ENCODE measurements at regions not wholly inside any gene's neighbourhood (a gene's known extent, or its start where the extent isn't known, plus 50 kb on each side); places are given as distances from the start of the nearest gene placed in this dataset.

DNA sequence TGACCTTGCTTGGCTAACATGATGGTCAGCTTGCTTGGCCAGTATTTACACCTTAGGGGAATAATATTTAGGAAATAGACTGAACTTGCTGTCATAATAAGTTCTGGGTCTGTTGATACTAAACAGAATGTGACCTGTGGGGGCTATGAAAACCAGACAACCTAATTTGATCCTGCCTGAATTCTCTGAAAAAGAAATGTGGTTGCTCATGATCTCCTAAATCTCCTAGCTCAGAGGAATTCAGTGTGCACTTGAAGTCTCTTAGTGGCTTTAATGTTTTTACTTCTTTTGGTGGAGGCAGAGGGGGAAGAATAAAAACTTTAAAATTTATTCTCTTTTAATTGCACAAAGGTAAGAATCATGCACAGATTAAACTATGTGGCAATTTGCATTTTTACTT is 205.2 kb downstream of the SEC23IP start:
- POLR2A ChIA-PET: no interaction called here
- CTCF ChIA-PET: no interaction called here
- TF ChIP-seq LEF1 (IDR thresholded peaks at IDR 0.05; ENCODE audit: borderline replicate concordance): no peak
- TF ChIP-seq TARDBP (IDR thresholded peaks at IDR 0.05): no peak
- TF ChIP-seq ARNT (IDR thresholded peaks at IDR 0.05): no peak
- no peak for TF ChIP-seq HDGF (IDR thresholded peaks at IDR 0.05; ENCODE audit: borderline replicate concordance)
- TF ChIP-seq L3MBTL2 (conservative IDR thresholded peaks at IDR 0.05): no peak
- no peak for TF ChIP-seq CTBP1 (IDR thresholded peaks at IDR 0.05; ENCODE audit: borderline replicate concordance)
- TF ChIP-seq NFRKB (IDR thresholded peaks at IDR 0.05): no peak
- no peak for TF ChIP-seq BHLHE40 (IDR thresholded peaks at IDR 0.05; ENCODE audit: borderline replicate concordance)
- TF ChIP-seq FOXA1 (IDR thresholded peaks at IDR 0.05): no peak
- TF ChIP-seq SP1 (IDR thresholded peaks at IDR 0.05): no peak
- TF ChIP-seq, protein P1, sequence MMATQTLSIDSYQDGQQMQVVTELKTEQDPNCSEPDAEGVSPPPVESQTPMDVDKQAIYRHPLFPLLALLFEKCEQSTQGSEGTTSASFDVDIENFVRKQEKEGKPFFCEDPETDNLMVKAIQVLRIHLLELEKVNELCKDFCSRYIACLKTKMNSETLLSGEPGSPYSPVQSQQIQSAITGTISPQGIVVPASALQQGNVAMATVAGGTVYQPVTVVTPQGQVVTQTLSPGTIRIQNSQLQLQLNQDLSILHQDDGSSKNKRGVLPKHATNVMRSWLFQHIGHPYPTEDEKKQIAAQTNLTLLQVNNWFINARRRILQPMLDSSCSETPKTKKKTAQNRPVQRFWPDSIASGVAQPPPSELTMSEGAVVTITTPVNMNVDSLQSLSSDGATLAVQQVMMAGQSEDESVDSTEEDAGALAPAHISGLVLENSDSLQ (IDR thresholded peaks at IDR 0.05): no peak
- TF ChIP-seq SUZ12 (IDR thresholded peaks at IDR 0.05): no peak
- TF ChIP-seq FOXM1 (IDR thresholded peaks at IDR 0.05; ENCODE audit: borderline replicate concordance): no peak
- TF ChIP-seq ELF4 (IDR thresholded peaks at IDR 0.05): no peak
- TF ChIP-seq ZNF384 (IDR thresholded peaks at IDR 0.05): no peak
- DNase-seq (ENCODE audit: extremely low spot score): no peak

DNA sequence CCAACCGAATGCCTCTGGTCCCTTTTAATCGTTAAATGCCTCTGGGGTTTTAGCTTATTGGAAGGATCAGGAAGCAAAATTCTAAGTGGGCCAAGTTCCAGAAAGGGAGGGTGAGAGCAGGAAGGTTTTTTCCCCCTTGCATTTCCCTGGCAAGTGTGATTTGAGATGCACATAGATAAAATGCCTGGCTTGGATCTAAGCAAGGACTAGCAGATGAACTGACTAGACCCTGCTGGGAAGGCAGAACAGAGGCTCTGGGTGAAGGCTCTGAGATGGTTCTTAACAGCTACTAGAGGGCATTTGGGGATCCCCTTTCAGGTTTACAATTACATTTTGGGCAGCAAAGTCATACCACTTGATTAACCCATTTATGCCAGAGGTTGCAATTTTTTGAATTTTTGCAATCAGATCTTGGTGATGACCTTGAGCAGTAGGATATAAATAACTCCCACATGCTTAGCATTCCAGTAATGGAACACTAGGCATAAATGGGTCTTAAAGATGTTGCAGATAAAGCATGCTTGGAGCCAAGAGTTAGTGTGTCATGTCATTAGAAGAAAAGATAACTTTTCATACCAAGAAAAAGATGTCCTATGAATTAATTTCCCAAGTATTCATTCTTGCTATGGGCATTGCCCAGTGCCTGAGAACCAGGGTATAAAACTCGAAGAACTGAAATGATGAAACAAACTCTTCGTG is 205.9 kb downstream of the SEC23IP start:
- no peak for DNase-seq (ENCODE audit: extremely low spot score)
- ChIA-PET CTCF (no interaction called here), POLR2A (no interaction called here)
- no peak for TF ChIP-seq FOXM1 (IDR thresholded peaks at IDR 0.05; ENCODE audit: borderline replicate concordance)
- TF ChIP-seq SUZ12 (IDR thresholded peaks at IDR 0.05): no peak
- TF ChIP-seq ARNT (IDR thresholded peaks at IDR 0.05): peak; percentile 93

DNA sequence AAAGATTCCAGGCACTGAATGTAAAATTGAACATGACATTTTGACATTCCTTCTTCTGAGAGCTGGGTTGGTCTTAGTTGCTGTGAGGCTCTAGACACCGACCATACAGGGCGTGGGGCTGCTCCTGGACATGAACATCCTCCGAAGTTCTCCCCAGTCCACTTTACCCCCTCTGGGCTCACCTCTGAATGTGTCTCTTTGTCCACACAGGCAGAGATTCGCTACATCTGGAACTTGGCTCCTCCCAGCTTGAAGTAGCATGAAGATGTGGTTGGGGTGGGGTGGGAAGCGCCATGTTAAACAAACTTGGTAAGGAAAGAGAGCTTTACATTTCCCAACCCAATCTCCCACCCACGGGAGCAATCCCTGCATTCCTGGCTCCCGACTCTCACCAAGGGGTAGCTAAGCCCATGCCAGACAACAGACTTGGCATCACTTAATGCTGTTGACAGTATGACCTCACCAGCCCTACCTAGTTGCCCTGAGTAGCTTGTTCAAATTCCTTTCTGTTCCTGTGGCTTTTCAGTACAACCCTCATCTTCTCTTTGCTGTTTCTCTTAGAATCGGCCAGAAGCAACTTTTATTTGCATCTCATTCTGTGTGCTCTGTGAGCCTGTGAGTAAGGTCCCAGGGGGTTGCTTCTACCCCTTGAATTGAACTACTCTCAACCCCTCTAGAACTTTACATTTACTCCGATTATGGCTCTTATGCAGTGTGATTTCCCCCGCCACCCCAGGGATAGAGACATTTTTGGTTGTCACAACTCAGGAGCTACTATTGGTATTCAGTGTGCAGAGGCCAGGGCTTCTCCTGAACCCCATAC is 211.4 kb downstream of the SEC23IP start:
- DNase-seq (ENCODE audit: extremely low spot score): no peak
- TF ChIP-seq SP1 (IDR thresholded peaks at IDR 0.05) (no peak), SUZ12 (IDR thresholded peaks at IDR 0.05) (no peak)
- TF ChIP-seq, protein P1 (IDR thresholded peaks at IDR 0.05): no peak
- ChIA-PET CTCF (no interaction called here), POLR2A (no interaction called here)

DNA sequence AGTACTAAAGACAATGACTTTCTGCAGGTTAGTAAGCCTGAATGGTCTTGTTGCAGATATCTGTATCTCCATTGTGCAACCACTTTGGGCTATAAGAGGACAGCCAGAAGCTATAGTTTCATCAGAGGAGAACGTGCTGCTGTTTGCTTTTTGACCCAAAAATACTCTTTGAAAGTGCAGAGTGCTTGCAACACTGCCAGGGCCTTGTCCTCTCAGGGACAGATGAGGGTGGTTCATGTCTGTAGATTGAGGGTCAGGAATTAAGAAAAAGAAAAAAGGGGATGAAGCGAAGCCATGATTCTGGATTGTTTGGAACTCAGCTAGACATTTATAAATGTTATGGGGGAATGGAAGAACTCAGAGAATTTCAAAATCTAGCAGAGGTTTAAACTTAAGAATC is 212.5 kb downstream of the SEC23IP start:
- TF ChIP-seq, protein P1 (IDR thresholded peaks at IDR 0.05): no peak
- no peak for TF ChIP-seq TARDBP (IDR thresholded peaks at IDR 0.05)
- TF ChIP-seq HDGF (IDR thresholded peaks at IDR 0.05; ENCODE audit: borderline replicate concordance): no peak
- no peak for TF ChIP-seq ZNF384 (IDR thresholded peaks at IDR 0.05)
- no peak for TF ChIP-seq LEF1 (IDR thresholded peaks at IDR 0.05; ENCODE audit: borderline replicate concordance)
- no peak for TF ChIP-seq SUZ12 (IDR thresholded peaks at IDR 0.05)
- TF ChIP-seq NFRKB (IDR thresholded peaks at IDR 0.05): no peak
- TF ChIP-seq CTBP1 (IDR thresholded peaks at IDR 0.05; ENCODE audit: borderline replicate concordance): no peak
- no peak for TF ChIP-seq FOXM1 (IDR thresholded peaks at IDR 0.05; ENCODE audit: borderline replicate concordance)
- no peak for TF ChIP-seq BHLHE40 (IDR thresholded peaks at IDR 0.05; ENCODE audit: borderline replicate concordance)
- TF ChIP-seq ELF4 (IDR thresholded peaks at IDR 0.05): no peak
- TF ChIP-seq ARNT (IDR thresholded peaks at IDR 0.05): no peak
- no peak for TF ChIP-seq FOXA1 (IDR thresholded peaks at IDR 0.05)
- TF ChIP-seq FOXK2 (IDR thresholded peaks at IDR 0.05): no peak
- no peak for TF ChIP-seq L3MBTL2 (conservative IDR thresholded peaks at IDR 0.05)
- no peak for TF ChIP-seq SP1 (IDR thresholded peaks at IDR 0.05)
- CTCF ChIA-PET: no interaction called here
- no peak for DNase-seq (ENCODE audit: extremely low spot score)
- POLR2A ChIA-PET: no interaction called here

DNA sequence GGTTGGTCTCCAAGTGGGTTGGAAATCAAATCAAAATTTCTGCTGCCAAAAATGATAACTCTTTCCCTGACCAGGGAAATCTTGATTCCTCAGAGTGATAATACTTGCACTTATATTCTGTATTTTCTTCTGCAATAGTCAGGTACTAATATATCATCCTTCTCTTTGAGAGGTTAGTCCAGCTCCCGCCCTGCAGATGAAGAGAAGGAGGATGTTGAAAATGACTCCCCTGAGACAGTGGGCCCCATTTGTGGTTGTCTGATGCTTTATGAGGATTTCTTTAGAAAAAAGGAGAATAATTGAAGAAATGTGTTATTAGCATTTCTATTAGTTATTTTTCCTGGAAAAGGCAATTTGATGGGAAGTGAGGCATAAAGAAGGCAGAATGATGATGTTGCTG is 213.0 kb downstream of the SEC23IP start:
- TF ChIP-seq LEF1 (IDR thresholded peaks at IDR 0.05; ENCODE audit: borderline replicate concordance) (no peak), CTBP1 (IDR thresholded peaks at IDR 0.05; ENCODE audit: borderline replicate concordance) (no peak), FOXK2 (IDR thresholded peaks at IDR 0.05) (no peak), ARNT (IDR thresholded peaks at IDR 0.05) (no peak), SP1 (IDR thresholded peaks at IDR 0.05) (no peak), FOXA1 (IDR thresholded peaks at IDR 0.05) (no peak), HDGF (IDR thresholded peaks at IDR 0.05; ENCODE audit: borderline replicate concordance) (no peak), ELF4 (IDR thresholded peaks at IDR 0.05) (no peak), TARDBP (IDR thresholded peaks at IDR 0.05) (no peak), BHLHE40 (IDR thresholded peaks at IDR 0.05; ENCODE audit: borderline replicate concordance) (no peak), NFRKB (IDR thresholded peaks at IDR 0.05) (no peak), FOXM1 (IDR thresholded peaks at IDR 0.05; ENCODE audit: borderline replicate concordance) (no peak)
- TF ChIP-seq, protein P1 (IDR thresholded peaks at IDR 0.05): no peak
- no peak for DNase-seq (ENCODE audit: extremely low spot score)
- ChIA-PET POLR2A (no interaction called here), CTCF (no interaction called here)
